GM19438 (cell line): ENCODE measurements at regions not wholly inside any gene's neighbourhood (a gene's known extent, or its start where the extent isn't known, plus 50 kb on each side); places are given as distances from the start of the nearest gene placed in this dataset.

Source experiments
- ATAC-seq: cut with Tn5 transposase; IDR thresholded peaks from one replicate; pipeline ENCODE4 v1.9.1; 2021; ENCODE audit warnings: low read depth; ENCODE audit not compliant: unreplicated experiment

DNA sequence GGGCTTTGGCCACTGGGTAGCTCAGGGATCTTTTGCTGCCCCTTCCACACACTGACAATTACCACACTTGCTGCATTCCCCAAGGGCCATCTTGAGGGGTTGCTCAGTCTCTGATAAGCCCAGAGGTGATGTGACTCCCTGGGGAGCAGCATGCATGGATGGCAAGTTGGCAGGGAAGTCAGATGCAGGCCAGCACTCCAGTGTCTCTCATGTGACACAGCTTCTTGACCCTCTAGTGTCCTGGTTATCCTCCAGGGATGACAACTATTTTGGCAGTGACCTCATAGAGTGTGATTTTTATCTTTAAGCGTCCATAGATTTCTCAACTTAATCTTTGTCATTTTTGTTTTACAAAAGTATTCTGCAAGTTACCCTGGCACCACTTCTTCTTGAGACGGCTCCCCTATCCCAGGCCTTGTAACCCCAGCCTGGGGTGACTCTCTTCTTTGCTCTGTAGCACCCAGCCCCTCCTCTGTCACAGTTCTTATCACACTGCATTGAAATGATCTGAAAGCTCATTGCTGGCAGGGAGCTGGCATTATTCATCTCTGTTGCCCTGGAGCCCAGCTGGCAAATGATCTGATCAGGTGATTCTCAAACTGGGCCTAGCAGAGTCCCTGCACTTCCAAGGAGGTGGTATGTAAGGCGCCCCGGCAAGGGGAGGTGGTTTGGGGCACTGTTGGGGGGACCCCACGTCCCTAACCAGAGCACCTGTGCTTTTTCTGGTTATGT, 72.6 kb downstream of the TENT5C start:
- no peak for ATAC-seq

DNA sequence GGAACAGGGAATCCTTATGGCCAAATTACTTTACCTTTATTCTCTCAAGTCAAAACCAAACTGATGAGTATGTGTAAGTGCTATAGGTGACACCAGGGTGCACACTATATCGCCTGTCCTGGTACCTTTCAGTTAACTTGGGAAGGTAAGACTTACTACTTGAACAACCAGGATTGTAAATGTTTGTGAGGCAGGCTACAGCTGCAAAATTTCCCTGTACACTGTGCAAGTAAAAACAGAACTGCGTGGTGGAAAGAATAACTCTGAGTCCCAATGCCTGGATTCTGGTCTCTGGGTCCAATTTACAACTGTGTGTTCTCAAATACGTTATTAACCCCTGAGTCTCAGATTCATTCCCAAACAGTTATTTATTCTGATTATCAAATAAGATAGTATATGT, 73.5 kb downstream of the TENT5C start:
- ATAC-seq, result no peak

DNA sequence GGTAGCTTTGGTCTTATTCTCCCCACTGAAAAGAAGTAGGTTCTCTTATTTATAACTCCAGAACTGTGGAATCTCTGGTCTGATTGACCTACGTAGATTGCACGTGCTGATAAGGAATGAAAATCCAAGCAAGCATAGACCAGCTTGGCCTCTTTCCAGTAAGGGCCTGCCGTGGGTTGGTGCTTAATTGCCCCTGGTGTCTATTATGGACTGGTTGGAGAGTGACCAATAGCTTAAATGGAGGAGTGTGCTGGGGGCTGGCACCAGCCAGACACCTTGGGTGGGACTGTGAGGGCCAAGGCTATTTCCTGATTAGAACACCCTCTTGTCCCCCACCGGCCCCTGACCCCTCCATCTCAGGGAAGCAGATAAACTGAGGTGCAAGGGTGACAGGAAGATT, 74.0 kb downstream of the TENT5C start:
- no peak for ATAC-seq

DNA sequence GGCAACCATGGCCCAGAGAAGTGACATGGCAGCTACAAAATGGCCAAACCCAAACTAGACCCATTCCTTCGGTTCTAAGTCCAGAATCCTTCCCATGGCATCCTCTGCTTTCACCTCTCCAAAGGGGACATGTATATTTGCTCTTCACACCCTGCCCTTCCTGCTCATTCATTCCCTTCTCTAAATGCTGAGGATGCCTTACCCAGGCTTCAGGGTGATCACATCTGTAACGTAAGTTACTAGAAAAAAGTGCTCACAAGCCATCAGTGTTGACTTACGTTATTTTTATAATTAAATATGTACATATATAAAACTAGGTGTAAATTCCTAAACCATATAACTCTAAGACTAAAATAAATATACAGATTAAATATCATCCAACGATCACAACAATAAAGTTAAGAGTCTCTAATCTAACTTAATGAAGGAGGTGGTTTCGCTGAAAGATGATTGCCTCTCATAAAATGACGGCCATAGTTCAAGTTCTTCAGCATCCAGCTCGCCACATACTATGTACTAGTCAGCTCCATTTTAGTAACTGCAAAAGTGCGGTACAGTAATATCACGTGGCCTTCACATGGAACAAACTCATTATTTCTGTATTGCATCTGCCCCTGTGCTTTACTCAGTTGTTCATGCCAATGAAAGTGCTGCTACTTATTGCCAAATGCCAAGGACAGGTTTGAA, 74.6 kb downstream of the TENT5C start:
- ATAC-seq, result no peak

DNA sequence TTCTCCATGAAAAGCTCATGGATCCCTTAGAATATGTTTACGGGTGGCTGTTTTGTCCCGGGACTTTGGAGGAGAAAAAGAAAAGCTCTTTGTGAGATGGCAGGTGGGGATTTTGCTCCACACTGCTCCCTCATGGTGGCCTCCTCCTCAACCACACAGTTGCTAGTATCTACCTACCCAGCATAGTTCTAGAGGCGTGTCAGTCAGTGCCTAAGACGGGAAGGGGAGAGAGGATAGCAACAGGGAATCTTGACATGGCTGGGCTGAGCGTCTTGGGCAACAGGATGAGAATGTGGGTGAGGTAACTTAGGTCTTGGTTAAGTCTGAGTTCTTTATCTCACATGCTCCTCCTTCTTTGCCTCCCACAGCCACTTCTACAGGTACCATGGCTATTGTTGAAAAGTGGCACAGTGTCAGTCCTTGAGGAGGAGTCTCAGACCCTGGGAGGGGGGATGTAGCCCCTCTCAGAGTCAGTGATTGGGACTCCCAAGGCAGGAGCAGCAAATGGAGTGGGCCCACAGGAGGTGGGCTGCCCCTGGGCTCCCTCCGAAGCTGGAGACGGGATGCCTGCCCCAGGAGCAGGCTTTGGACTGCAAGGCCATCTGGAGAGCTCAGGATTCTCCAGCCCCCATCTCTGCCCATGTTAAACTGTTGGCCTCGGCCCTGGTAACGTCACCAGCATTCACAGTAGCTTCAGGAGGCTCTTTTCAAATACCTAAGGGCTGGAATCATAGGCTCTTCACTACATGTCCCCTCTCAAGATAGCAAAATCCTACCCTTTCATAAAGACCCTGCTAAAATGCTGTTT, 75.4 kb downstream of the TENT5C start:
- no peak for ATAC-seq

DNA sequence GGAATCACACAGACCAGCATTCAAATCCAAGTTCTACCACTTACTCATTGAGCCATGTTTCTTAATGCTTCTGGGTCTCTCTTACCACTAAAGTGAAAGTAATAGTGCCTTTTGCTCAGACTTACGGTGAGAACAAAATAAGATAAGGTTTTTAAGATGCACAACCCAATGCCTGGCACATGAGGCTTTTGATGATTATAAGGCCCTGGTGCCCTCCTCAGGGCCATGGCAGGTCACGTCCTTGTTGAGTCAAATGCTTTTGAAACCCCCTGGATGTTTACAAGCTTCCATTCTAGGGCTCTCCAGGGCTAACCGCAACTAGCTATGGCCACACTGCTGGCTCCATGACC, 76.0 kb downstream of the TENT5C start:
- no peak for ATAC-seq

DNA sequence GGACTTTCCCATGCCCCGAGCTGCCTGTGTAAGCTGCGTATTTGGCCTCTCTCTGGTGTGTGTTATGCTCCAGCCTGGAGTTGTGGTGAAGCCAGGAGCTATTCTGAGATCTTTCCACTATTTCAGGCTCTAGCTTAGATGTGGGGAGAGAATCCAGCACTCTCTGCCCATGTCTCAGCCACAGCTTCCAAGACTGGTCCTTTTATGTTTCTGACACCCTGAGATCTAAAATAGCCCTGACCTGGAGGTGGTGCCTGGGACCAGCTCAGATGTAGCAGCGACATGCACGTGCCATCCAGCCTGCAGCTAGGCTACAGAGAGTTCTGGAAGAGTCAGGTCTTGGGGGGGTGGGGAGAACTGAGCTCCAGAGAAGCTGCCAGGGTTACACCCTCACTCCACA, 76.5 kb downstream of the TENT5C start:
- ATAC-seq, result no peak

DNA sequence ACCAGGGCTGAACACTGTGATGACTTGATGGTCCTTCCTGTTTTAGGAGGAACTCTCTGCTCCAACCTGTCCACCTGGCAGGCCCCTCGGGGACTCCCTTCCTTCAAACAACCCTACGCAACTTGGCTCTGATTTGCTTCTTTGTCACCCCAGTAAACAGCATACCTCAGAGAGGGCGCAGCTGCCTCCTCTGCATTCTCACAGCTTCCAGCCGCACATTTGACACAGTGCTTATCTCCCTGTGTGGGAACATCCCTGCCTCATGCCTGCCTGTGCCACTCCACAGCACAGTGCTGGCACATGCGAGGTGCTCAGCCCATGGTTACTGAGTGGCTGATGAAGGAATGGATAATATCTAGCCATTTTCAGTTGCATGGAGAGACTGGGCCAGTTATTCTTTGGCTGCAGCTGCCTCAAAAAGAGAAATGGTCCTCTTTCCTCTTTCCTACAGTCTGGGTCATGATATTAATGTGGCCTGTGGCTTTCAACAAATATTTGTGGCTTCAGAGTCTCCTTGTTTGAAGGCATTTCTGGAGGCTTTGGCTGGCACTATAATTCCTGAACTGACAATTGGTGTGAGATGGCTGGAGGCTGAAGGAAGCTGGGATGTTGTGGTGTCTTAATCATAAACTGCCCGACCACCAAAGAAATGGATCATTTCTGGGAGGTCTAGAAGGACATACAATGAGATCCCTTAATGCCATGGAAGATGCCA, 77.9 kb downstream of the TENT5C start:
- no peak for ATAC-seq

DNA sequence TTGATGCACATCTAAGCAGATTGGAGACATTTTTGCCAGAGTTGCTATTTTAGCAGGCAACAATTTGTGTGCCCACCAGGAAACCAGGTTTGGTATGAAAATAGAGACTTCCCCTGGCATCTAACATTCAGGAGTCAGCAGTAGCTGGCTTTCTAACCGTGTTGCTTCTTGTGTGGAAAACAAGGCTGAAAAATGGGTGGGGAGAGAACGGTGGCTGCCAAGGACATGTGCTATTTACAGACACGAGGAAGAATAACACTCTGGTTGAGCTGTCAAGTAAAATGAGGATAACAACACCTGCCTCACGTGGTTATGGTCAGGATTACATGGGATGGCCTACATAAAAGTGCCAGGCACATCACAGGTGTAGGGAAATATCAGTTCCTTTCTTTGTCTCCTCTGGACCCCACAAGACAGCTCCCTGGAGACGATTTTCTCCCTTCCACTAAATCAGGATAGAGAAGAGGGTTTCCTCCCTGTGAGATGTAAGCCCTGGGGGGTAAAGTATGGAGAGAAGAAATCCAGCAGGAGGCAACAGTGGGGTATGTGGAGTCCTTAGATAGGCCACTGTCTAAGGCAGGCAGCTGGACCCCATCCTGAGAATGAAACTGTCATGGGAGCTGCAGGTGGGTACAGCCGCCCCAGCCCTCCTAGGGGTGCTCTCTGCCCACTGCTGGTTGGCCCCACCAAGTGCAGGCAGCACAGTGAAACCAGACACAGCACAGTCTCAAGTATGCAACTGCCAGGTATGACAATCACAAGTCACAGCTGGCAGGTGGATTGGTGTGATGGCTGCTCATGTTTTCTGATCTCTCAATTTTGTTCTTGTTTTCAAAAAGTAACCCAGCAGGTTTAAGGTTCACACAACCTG, 80.3 kb downstream of the TENT5C start:
- no peak for ATAC-seq

DNA sequence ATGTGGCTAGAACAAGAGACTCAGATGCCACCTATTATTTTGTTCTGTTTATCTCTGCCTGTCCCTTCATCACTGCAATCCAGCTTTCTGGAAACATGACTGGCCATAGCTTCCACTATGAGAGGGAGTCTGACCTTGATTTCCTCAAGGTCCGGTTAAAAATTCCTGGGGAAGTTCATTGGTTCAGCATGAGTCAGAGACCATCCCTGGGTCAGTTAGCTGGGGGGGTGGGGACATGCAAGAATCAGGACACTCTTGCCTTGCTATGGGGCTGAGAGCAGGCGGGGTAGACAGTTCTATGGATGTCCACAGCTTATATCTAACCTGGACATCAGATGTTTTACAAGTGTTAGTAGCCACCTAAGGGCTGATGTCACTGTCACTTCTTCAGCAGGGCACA, 81.1 kb downstream of the TENT5C start:
- no peak for ATAC-seq

DNA sequence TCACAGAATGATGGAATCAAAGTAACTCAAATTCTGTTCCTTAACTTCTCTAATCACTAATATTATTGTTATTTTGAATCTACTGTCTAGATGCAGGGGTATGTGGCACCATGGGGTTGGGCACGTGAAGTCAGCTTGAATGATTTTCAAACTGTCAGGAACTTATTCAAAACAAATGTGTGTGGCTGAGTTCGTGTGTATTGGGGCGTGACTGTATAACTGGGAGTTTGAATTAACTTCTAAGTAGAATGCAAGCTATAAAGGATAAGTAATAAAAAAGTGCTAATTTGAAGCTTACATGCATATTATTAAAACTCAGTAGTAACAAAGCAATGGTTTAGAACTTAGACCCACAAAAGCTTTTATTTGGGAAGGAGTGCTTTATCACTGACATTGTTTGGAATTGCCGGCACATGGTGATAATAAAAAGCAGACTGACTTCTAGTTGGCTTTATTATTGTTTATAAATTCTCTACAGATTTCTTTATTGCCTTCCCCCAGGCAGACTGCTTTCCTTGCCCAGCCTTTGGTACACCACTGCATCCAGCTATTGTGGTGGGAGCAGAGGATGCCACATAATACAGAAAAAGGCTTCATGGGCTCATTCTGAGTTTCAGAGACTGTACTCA, 84.3 kb downstream of the TENT5C start:
- no peak for ATAC-seq

DNA sequence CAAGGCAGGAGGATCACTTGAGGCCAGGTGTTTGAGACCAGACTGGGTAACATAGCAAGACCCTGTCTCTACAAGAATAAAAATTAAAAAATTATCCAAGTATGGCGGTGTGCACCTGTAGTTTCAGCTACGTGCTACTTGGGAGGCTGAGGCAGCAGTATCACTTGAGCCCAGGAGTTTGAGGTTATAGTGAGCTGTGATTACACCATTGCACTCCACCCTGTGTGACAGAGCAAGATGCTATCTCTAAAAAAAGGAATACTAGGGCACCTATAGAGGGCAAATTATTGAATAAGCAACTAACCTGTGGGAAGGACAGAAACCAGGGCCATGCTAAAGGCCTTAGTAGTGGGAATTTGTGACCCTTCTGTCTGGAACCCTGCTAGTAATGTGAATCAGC, 86.1 kb downstream of the TENT5C start:
- ATAC-seq, result no peak

DNA sequence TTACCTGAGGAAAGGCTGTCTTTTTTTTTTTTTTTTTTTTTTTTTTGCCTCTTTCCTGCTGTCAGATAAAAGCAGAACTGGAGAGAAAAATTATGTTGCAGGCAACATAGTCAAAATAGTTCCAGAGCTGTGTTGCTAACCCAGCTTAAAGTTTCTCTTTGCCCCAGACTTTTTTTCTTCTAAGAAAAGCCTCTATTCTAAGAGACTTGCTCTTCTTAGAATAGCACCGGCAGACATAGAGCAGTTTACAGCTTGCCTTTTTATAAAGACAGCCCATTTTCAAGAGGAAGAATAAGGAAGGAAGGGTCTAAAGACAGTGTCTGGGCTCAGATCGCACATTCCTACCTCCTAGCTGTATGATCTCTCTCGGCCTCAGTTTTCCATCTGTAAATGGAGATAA, 88.7 kb downstream of the TENT5C start:
- no peak for ATAC-seq

DNA sequence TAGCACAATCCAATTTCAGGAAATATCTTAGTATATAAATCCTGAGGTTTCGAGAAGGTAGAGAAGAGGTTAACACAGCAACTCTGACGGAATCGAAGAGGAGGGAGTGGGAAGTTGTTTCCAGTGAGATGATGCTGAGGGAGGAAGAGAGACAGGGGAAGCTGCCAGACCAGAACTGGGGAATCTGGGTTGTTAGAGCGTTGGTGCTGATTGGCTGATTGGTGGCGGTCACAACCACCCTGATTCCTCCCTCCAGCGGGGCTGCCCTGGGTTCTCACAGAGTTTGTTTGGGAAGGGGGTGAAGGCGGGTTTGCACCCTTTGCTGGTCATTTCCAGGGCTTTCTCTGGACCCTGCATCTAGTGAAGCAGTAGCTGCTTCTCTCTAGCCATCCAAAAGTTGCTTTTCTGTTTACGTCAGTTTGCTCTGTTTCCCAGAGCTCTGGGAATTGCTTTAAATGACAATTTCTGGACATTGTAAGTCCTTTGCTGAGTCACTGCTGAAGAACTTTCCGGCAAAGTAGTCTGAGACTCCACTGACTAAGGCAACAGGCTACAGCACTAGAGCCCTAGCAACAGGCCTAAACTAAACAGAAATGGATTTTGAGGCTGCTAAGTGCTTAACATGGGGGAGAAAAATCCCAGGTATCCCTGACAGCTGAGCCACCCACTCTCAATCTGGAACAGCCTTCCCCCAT, 90.1 kb downstream of the TENT5C start:
- ATAC-seq, result no peak

DNA sequence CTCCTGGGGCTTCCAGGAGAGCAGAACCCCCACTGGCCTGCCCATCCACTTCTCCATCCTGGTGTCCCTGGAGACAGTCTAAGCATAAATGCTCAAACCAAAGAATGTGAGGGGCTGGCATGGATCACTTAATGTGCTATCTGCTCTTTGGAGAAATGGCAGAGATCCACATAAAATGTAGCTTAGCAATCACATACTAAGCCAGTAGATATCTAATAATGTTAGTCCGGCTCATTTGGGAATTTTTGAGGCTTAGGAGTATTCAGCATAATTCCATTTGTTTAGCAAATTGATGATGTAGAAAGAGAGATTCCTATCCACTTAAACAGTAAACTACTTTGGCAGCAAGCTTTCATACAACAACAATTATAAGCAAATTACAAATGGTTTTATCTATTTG, 90.7 kb downstream of the TENT5C start:
- ATAC-seq, result no peak

DNA sequence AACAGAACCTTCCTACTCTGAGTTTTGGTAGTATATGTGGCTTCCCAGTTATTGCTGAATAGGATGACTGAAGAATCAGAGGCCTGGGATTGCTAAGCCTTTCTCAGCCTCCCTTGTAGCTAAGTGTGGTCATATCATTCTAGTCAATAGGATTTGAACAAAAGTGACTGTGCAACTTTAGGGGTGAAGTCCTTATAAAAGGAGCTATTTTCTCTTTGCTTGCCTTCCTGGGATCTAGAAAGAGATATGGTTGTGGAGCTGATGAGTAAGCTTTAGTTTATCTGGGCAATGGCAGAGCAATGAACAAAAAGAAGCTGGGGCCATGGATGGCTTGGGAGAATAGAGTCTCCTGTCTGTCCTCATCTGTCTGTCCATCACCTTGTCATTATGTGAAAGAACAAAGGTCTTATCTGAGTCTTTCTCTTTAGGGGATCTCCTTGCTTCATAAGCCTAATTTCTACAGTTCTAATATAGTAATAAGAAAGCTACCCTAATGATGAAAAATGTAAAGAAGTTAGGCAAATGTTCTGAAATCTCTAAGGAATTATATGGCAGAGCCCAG, 91.5 kb downstream of the TENT5C start:
- ATAC-seq, result no peak

DNA sequence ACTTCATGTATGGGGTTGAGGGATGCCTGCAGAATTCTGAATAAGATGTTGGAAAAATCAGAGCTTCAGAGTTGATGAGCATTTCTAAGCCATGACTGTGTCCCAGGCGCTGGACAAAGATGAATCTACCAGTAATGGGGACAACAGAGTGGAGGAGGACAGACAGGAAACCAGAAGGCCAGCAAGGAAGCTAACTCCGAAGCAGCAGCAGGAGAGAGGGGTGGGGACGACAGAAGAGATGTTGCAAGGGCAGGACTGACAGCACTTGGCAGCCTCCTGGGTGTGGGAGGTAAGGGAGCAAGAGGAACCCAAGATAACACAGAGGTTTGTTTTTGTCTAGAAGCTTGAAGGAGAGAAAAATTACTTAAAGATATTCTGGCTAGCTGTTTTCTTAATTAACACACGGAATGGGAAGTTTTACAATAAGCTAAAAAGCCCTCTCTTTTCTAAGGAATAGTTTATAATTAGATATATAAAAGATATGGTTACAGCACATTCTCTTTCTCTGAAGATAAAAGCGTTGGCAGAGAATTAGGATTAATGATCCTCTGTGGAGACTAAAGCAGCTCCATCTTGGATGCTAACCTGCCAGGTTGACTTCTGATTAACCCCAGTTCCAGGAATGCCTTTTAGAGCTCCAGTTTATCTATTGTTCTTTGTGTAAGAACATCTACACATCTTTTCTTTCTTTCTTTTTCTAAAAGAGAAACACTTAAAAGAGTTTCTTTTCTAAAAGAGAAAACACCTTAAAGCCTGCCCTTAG, 92.7 kb downstream of the TENT5C start:
- no peak for ATAC-seq

DNA sequence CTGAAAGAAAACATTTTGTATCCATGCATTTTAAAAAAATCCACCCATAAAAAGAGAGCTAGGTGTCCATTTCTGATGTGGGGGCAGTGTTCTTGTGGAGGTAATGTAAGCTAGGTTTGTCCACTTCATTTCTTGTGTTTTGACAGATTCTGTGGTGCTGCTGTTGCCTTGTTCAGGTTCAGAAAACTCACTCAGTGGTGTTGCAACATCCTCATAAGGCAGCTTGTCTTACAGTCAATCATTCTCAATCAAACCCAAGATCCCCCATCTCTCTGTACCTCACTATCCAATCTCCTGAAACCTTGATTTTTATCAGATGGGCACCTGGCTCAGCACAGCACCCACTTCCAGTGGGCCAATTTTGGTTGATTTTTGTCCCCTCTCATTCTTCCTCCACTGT, 94.1 kb downstream of the TENT5C start:
- ATAC-seq, result no peak
